Breast epithelium (tissue), 3 donors: ENCODE measurements at regions not wholly inside any gene's neighbourhood (a gene's known extent, or its start where the extent isn't known, plus 50 kb on each side); places are given as distances from the start of the nearest gene placed in this dataset.

Experiments
- POLR2A ChIP-seq: fragments of 450-650 bp; IDR thresholded peaks from one replicate; pipeline ENCODE4 v1.6.1; 2016; ENCODE audit warnings: antibody characterized with exemption, mild to moderate bottlenecking, moderate library complexity
- POLR2AphosphoS5 ChIP-seq, 3 donors: sonication (generic); formaldehyde crosslinking; IDR thresholded peaks; one replicate each; pipeline ENCODE4 v1.6.1; 2017; ENCODE audit warnings: antibody characterized with exemption in 3 of 3
- TF ChIP-seq, protein P1 (sequence below), 3 donors: fragments of 450-650 bp; IDR thresholded peaks; one replicate each; pipeline ENCODE4 v1.5.1; 2016 to 2017; ENCODE audit warnings: antibody characterized with exemption in 3 of 3, mild to moderate bottlenecking in 3 of 3, moderate library complexity in 3 of 3

DNA sequence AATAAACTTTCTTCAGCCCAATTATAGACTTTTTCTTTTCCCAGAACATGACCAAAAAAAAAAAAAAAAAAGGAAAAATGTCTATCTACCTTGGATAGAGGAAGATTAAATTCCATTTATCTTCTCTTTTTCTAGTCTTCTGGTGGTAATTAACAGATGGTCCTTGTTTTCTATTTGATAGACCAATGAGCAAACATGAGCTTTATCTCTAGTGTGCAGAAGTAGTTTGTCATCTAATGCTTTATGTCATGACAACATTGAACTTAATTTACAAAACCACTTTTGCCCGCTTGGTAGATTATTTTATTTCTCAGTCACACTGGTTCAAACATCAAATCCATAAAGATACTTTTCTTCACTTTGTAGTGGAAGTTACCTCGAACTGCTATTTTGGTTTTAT is 69.5 kb upstream of the ELL2 start:
- TF ChIP-seq POLR2A: no peak
- TF ChIP-seq, protein P1, sequence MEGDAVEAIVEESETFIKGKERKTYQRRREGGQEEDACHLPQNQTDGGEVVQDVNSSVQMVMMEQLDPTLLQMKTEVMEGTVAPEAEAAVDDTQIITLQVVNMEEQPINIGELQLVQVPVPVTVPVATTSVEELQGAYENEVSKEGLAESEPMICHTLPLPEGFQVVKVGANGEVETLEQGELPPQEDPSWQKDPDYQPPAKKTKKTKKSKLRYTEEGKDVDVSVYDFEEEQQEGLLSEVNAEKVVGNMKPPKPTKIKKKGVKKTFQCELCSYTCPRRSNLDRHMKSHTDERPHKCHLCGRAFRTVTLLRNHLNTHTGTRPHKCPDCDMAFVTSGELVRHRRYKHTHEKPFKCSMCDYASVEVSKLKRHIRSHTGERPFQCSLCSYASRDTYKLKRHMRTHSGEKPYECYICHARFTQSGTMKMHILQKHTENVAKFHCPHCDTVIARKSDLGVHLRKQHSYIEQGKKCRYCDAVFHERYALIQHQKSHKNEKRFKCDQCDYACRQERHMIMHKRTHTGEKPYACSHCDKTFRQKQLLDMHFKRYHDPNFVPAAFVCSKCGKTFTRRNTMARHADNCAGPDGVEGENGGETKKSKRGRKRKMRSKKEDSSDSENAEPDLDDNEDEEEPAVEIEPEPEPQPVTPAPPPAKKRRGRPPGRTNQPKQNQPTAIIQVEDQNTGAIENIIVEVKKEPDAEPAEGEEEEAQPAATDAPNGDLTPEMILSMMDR (IDR thresholded peaks at IDR 0.05): no peak
- no peak for TF ChIP-seq POLR2AphosphoS5 (IDR thresholded peaks at IDR 0.05)
